ENCODE measurements at regions not wholly inside any gene's neighbourhood (a gene's known extent, or its start where the extent isn't known, plus 50 kb on each side); places are given as distances from the start of the nearest gene placed in this dataset.
"Not testable (repeated sequence)": the region's sequence is repeated elsewhere in the genome, so short reads cannot be mapped to it uniquely, and the experiment has no call there.

GRCh38 chr22:12603399-12603798 lies 2924.6 kb upstream of the OR11H1 start:
- H3K4me1 ChIP-seq (replicated peaks in 1 of 2; ENCODE audit: control insufficient read depth in 2 of 2, insufficient read depth in 2 of 2, low read length in 2 of 2); H3K27me3 ChIP-seq (ENCODE audit: control insufficient read depth in 2 of 2, insufficient read depth in 2 of 2, low read length in 2 of 2); H4K20me1 ChIP-seq (replicated peaks; ENCODE audit: control insufficient read depth, insufficient read depth, low read length); CTCF ChIA-PET (ENCODE audit: low intra/inter-chr PET ratio); POLR2A ChIA-PET; FAIRE-seq; DNase-seq (ENCODE audit: extremely low read depth in 1 of 4, low spot score in 3 of 4); in situ Hi-C loops (cut with MboI); ATAC-seq; H2AFZ ChIP-seq (ENCODE audit: low read depth, low read length); intact Hi-C loops (cut with micrococcal nuclease); H3K9me3 ChIP-seq (replicated peaks; ENCODE audit: control insufficient read depth, insufficient read depth, low read depth, low read length); H3K9me1 ChIP-seq (ENCODE audit: control insufficient read depth, insufficient read depth, low read length); BruUV-seq (replicated peaks): not testable (repeated sequence)
- H3K9ac ChIP-seq (ENCODE audit: insufficient read depth in 1 of 2, low read depth in 2 of 2, low read length in 2 of 2) = peak overlapping the region in 1 of 2 experiments; percentile 69; a peak in 3 of 4 replicates
- H3K4me2 ChIP-seq (ENCODE audit: insufficient read depth, low read length) = peak overlapping the region; percentile 82
- H3K36me3 ChIP-seq (ENCODE audit: control insufficient read depth, insufficient read depth, low read length) = peaks cover 10% of the 10 kb centered on the region; the same call in 2 of the 3 replicates
- TF ChIP-seq MAFF (IDR thresholded peaks at IDR 0.05; ENCODE audit: low read length) (peak; percentile 34), MAFG (tag; conservative IDR thresholded peaks at IDR 0.05) (peak; percentile 49; the same call in 1 of the 2 replicates), C11orf30 (IDR thresholded peaks at IDR 0.05; ENCODE audit: low read depth) (peak; percentile 37; the same call in 1 of the 2 replicates), ZNF316 (IDR thresholded peaks at IDR 0.05) (peak; percentile 73), MAFK (IDR thresholded peaks at IDR 0.05; ENCODE audit: low read length) (peak; percentile 30; the same call in 1 of the 2 replicates)
- H3K79me2 ChIP-seq (ENCODE audit: control insufficient read depth, insufficient read depth, low read length) = peaks cover 44% of the 10 kb centered on the region
- 33% methylated on average over 6 of the region's 6 CpGs for WGBS (ENCODE audit: insufficient coverage, low coverage, missing lambda C conversion rate)
- H3K27ac ChIP-seq (ENCODE audit: extremely low read depth, low read depth, low read length) = peak overlapping the region; percentile 35; the same call in 1 of the 3 replicates
- H3K4me3 ChIP-seq = peak overlapping the region; percentile 74

- ATAC-seq; H3K27ac ChIP-seq (ENCODE audit: extremely low read depth, low read depth, low read length); CTCF ChIA-PET (ENCODE audit: low intra/inter-chr PET ratio); in situ Hi-C loops (cut with MboI); BruUV-seq (replicated peaks); intact Hi-C loops (cut with micrococcal nuclease); H2AFZ ChIP-seq (ENCODE audit: low read depth, low read length); H3K9ac ChIP-seq (ENCODE audit: insufficient read depth in 1 of 2, low read depth in 2 of 2, low read length in 2 of 2); H3K4me2 ChIP-seq (ENCODE audit: insufficient read depth, low read length); DNase-seq (ENCODE audit: extremely low read depth in 1 of 4, low spot score in 3 of 4); POLR2A ChIA-PET; H3K4me1 ChIP-seq (replicated peaks in 1 of 2; ENCODE audit: control insufficient read depth in 2 of 2, insufficient read depth in 2 of 2, low read length in 2 of 2); H3K9me3 ChIP-seq (replicated peaks; ENCODE audit: control insufficient read depth, insufficient read depth, low read depth, low read length); H3K9me1 ChIP-seq (ENCODE audit: control insufficient read depth, insufficient read depth, low read length); H3K27me3 ChIP-seq (ENCODE audit: control insufficient read depth in 2 of 2, insufficient read depth in 2 of 2, low read length in 2 of 2); FAIRE-seq; H4K20me1 ChIP-seq (replicated peaks; ENCODE audit: control insufficient read depth, insufficient read depth, low read length); H3K4me3 ChIP-seq: not testable (repeated sequence)
- H3K79me2 ChIP-seq (ENCODE audit: control insufficient read depth, insufficient read depth, low read length) = peaks cover 46% of the 10 kb centered on the region
- TF ChIP-seq ZNF24 (IDR thresholded peaks at IDR 0.05) = peak; percentile 84
- TF ChIP-seq RBM25 (IDR thresholded peaks at IDR 0.05; ENCODE audit: low read depth, low read length, severe bottlenecking) = peak; percentile 51
- peak; percentile 87 for TF ChIP-seq ZNF146 (CRISPR knock-in tag; IDR thresholded peaks at IDR 0.05; ENCODE audit: unreplicated experiment)
- H3K36me3 ChIP-seq (ENCODE audit: control insufficient read depth, insufficient read depth, low read length) = peaks cover 10% of the 10 kb centered on the region; the same call in 2 of the 3 replicates
Observed at GRCh38 chr22:12603833-12604232, 2924.2 kb upstream of the OR11H1 start.
